ENCODE measurements at regions not wholly inside any gene's neighbourhood (a gene's known extent, or its start where the extent isn't known, plus 50 kb on each side); places are given as distances from the start of the nearest gene placed in this dataset.

DNA sequence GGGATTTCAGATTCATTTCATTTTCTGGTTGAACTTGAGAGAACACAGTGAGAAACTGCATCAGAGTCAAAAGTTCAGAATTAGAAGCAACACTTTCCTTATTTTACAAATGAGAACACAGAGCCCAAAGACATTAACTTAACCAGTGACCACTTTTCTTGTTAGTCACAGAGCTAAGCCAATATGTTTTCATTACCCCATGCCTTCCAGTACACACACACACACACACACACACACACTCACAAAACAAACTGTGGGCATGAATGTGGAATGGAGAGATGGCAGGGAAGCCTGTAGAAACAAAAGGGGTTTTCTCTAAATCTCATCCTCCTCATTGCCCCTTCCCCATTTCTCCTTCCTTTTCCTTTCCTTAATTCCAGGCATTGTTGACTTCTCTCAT is 267.4 kb upstream of the GADL1 start:
- no peak for ATAC-seq (ENCODE audit: low read depth)
- DNase-seq, result no peak
- H3K27ac Mint-ChIP-seq, result no peak overlapping the region
- H3K36me3 Mint-ChIP-seq, result peaks cover 1% of the 10 kb centered on the region
- POLR2A ChIA-PET, result no interaction called here
- peaks cover 2% of the 10 kb centered on the region for H3K9me3 Mint-ChIP-seq
- no peak overlapping the region for H3K4me3 Mint-ChIP-seq
- H3K4me1 Mint-ChIP-seq, result peaks cover 1% of the 10 kb centered on the region
- H3K27me3 Mint-ChIP-seq, result no peaks in the 10 kb centered on the region

DNA sequence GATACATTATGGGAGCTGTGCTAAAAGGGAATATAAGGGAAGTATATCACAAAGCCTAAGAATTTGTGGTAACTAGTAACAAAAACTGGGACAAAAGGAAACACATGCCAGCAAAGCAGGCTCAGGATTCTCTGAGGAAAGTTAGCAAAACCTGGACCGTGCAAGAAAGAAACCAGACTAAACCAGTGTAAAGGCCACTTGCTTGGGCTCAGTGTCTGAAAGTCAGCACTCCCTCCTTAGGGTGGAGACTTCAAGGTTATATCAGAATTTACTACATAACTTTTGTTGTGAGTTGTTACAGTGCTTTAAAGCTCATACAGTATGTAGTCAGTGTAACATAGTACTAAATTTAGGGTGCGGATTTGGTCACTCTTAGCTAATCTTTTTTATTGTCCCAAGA is 269.9 kb upstream of the GADL1 start:
- POLR2A ChIA-PET, result no interaction called here
- Mint-ChIP-seq H3K4me3 (no peak overlapping the region), H3K36me3 (peaks cover 1% of the 10 kb centered on the region), H3K9me3 (no peaks in the 10 kb centered on the region), H3K27me3 (no peaks in the 10 kb centered on the region), H3K27ac (no peak overlapping the region), H3K4me1 (no peaks in the 10 kb centered on the region)
- ATAC-seq (ENCODE audit: low read depth) (no peak), DNase-seq (no peak)

DNA sequence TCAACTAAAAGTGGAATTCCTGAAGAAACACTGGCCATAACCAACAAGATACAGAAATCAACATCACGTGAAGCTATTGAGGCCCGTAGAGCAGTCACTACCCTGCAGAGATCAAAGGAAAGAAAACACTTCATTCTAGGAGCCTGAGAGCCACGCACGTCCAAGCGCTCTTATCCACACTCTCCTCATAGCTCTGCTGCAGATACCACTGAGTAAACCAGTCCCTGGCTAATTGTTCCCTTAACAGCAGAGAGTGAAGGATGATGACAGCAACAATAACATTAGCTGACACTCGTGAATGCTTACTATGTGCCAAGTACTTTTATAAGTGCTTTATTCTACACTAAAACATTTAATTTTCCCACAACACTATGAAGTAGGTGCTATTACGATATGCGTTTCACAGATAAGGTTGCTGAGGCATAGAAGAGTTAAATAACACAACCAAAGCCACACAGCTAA is 271.0 kb upstream of the GADL1 start:
- ATAC-seq (ENCODE audit: low read depth) (no peak), DNase-seq (no peak)
- H3K4me3 Mint-ChIP-seq, result no peak overlapping the region
- H3K36me3 Mint-ChIP-seq, result peaks cover 1% of the 10 kb centered on the region
- H3K27me3 Mint-ChIP-seq, result no peaks in the 10 kb centered on the region
- H3K4me1 Mint-ChIP-seq, result no peaks in the 10 kb centered on the region
- no peak overlapping the region for H3K27ac Mint-ChIP-seq
- H3K9me3 Mint-ChIP-seq, result no peaks in the 10 kb centered on the region
- POLR2A ChIA-PET, result no interaction called here

DNA sequence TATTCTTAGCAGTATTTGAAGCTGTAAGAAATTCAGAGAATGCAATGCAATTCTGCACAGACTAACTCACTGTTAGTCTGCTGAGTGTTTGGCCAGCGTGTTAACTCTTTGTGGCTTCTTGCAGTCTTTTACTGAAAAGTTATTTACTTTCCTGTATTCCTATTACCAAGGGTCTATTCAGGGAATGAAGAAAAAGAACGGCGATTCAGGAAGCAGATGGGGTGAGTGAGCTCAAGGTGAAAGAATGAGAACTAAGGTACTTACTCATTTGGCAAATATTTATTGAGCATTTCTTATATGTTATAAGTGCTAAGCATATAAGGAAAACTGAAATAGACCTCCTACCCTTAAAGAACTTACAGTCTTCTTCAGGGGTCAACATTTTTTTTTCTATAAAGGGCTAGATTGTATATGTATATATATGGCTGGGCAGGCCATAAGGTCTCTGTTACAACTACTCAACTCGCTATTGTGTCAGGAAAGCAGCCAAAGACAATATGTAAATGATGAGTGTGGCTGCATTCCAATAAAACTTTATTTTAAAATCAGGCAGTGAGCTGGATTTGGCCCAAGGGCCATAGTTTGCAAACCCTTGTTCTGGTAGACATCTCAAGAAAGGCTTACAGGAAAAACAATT is 271.9 kb upstream of the GADL1 start:
- ATAC-seq (ENCODE audit: low read depth) (no peak), DNase-seq (no peak)
- no peak overlapping the region for H3K4me3 Mint-ChIP-seq
- H3K9me3 Mint-ChIP-seq, result peaks cover 1% of the 10 kb centered on the region
- peaks cover 1% of the 10 kb centered on the region for H3K36me3 Mint-ChIP-seq
- no peaks in the 10 kb centered on the region for H3K27me3 Mint-ChIP-seq
- no peaks in the 10 kb centered on the region for H3K4me1 Mint-ChIP-seq
- H3K27ac Mint-ChIP-seq, result no peak overlapping the region
- POLR2A ChIA-PET, result interaction anchor here (0.6 kb wide), 1 partner anchor 1004 kb away, joined by 3 read pairs; no protein-coding TSS in a partner anchor

DNA sequence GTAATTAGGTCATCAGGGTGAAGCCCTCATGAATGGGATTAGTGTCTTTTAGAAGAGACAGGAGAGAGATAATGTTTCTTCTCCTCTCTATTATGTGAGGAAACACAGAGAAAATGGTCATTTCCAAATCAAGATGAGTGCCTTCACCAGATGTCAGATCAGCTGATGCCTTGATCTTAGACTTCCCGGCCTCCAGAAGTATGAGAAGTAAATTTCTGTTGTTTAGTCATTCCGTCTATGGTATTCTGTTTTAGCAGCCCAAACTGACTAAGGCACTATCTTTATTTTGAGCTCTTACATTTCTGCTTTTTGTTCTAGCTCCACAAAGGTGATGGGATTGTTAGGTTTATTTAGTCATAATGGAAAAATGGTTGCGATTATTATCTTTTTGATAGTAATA is 273.2 kb upstream of the GADL1 start:
- Mint-ChIP-seq H3K4me3 (no peak overlapping the region), H3K36me3 (peaks cover 4% of the 10 kb centered on the region), H3K27me3 (no peaks in the 10 kb centered on the region), H3K27ac (no peak overlapping the region), H3K9me3 (peaks cover 3% of the 10 kb centered on the region), H3K4me1 (no peaks in the 10 kb centered on the region)
- ATAC-seq (ENCODE audit: low read depth) (no peak), DNase-seq (no peak)
- POLR2A ChIA-PET, result no interaction called here

DNA sequence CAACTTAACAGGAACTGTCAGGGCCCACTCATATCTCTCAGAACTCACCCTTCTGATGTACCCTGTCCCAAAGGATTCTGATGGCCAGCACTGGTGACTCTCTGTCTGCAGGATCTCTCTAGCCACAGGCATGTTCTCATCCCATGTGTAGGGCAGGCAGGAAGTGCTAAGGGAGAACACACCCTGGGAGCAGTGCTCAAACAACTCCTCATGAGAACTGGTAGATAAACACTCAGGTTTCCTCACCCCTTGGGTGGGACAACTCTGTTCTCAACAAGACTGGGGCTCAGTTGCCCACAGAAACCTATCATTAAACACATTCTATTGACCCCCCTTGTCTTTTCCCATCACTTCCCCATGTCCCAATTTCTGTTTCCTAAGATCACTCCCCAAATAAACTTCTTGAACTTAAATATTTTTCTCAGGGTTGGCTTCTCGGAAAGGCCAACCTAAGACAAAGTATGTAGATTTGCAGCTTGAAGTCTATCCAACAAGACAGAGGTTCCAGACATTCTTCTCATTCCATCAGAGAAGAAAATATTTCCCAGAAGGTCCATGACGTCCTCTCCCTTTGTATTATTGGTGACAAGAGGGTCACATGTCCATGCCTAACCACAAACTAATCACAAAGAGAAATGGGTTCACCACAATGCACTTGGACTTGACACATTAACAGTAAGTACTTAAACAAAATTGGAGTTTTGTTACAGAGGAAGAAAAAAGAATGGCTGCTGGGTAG is 276.6 kb upstream of the GADL1 start:
- POLR2A ChIA-PET, result no interaction called here
- H3K9me3 Mint-ChIP-seq, result peaks cover 5% of the 10 kb centered on the region
- no peaks in the 10 kb centered on the region for H3K27me3 Mint-ChIP-seq
- no peaks in the 10 kb centered on the region for H3K4me1 Mint-ChIP-seq
- ATAC-seq (ENCODE audit: low read depth) (no peak), DNase-seq (no peak)
- H3K36me3 Mint-ChIP-seq, result peaks cover 3% of the 10 kb centered on the region
- no peak overlapping the region for H3K27ac Mint-ChIP-seq
- H3K4me3 Mint-ChIP-seq, result no peak overlapping the region

DNA sequence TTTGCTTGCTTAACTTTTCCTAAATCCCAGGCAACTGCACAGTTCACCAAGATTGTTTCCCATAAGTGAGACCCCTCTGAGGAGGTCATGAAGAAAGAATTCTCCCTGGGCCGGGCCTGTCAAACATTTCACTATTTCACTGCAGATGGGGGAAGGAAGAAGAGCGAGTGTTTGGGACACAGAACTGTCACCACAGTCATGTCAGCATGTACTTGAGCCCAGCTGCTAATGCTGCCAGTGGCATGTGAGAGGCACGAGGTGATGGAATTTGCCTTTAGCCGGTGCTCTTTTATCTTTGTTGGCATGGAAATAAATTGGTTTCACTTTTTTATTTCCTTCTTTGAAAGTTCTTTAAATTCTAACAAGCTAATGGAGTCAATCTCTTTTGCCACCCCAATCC is 277.9 kb upstream of the GADL1 start:
- H3K4me3 Mint-ChIP-seq, result no peak overlapping the region
- no peaks in the 10 kb centered on the region for H3K4me1 Mint-ChIP-seq
- H3K27ac Mint-ChIP-seq, result no peak overlapping the region
- ATAC-seq (ENCODE audit: low read depth) (no peak), DNase-seq (no peak)
- POLR2A ChIA-PET, result no interaction called here
- H3K36me3 Mint-ChIP-seq, result peaks cover 3% of the 10 kb centered on the region
- no peaks in the 10 kb centered on the region for H3K27me3 Mint-ChIP-seq
- peaks cover 5% of the 10 kb centered on the region for H3K9me3 Mint-ChIP-seq

DNA sequence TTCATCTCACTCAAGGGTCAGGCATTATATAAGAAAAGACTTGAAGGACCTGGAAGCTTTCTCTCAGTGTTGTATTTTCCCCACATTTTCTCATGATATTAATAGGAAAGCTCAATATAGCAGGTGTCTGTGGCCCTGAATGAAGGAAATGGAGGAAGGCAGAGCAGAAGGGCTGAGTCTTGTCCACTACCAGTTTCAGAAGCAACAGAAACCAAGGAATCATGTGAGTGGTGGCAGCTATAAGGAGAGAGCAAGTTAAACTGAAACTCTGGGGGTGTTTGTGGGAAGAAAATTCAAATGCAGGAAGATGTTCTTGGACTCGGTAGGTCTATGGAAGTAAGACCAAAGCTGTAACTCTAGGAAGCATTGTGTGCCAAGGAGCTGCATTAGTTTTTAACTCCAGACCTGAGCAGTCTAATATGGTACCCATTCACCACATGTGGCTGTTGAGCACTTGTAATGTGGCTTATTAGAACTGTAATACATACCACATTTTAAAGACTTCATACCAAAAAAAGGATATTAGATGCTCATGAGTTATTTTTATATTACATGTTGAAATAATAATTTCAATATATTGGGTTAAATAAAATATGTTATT is 278.8 kb upstream of the GADL1 start:
- peaks cover 5% of the 10 kb centered on the region for H3K9me3 Mint-ChIP-seq
- POLR2A ChIA-PET, result no interaction called here
- no peaks in the 10 kb centered on the region for H3K27me3 Mint-ChIP-seq
- no peak overlapping the region for H3K27ac Mint-ChIP-seq
- H3K4me1 Mint-ChIP-seq, result no peaks in the 10 kb centered on the region
- H3K4me3 Mint-ChIP-seq, result no peak overlapping the region
- DNase-seq (no peak), ATAC-seq (ENCODE audit: low read depth) (no peak)
- H3K36me3 Mint-ChIP-seq, result peaks cover 3% of the 10 kb centered on the region

DNA sequence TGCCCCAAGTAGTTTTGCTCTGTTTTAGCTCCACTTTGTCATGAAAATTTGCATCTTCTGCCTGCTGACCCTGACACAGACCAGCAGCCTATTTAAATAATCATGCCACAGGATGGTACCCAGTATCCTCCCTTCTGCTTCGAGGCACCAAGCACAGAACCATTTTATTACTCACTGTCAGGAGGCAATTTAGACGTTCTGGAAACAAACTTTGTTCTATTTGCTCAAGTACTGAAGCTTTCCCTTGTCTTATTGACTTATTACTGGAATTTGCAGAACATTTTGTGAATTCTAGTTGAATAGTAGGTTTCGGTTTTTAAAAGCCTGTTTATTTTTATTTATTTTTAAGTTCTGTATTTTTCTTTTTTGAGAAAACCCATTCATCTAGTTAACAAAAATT is 279.6 kb upstream of the GADL1 start:
- ATAC-seq (ENCODE audit: low read depth) (no peak), DNase-seq (no peak)
- Mint-ChIP-seq H3K27ac (no peak overlapping the region), H3K9me3 (peaks cover 5% of the 10 kb centered on the region), H3K27me3 (no peaks in the 10 kb centered on the region), H3K4me1 (peaks cover 1% of the 10 kb centered on the region), H3K4me3 (no peak overlapping the region), H3K36me3 (peaks cover 3% of the 10 kb centered on the region)
- POLR2A ChIA-PET, result no interaction called here

DNA sequence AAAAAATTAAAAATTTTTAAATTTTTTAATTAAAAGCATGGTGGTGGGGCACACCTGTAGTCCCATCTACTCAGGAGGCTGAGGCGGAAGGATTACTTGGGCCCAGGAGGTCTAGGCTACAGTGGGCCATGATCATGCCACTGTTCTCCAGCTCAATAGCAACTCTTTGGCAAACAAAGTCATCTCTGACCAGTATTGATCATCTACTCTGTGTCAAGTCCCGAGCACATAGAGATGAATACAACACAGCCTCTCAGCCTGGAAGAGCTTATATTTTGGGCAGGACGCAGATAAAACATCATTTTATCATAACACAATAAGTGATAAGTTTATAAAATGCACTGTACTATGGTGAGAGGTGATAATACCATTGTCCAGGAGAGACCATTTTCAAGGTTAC is 281.6 kb upstream of the GADL1 start:
- no peak overlapping the region for H3K27ac Mint-ChIP-seq
- no peaks in the 10 kb centered on the region for H3K27me3 Mint-ChIP-seq
- ATAC-seq (ENCODE audit: low read depth) (no peak), DNase-seq (no peak)
- H3K4me3 Mint-ChIP-seq, result no peak overlapping the region
- H3K4me1 Mint-ChIP-seq, result peaks cover 1% of the 10 kb centered on the region
- peaks cover 3% of the 10 kb centered on the region for H3K36me3 Mint-ChIP-seq
- H3K9me3 Mint-ChIP-seq, result peaks cover 7% of the 10 kb centered on the region
- POLR2A ChIA-PET, result no interaction called here

DNA sequence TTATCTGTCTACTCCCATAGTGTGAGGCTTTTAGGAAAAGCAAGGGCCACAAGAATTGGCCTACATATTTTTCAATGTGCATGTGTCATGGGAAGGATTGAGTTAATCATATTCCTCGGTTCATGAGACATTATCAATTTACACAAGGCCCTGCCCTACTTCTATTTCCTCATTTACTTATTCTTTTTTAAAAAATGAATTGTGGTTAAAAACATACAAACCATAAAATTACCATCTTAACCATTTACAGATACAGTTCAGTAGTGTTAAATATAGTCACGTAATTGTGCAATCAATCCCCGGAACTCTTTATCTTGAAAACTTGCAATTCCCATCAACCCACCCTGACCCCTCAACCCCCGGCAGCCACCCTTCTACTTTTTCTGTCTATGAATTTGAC is 284.0 kb upstream of the GADL1 start:
- no peak for DNase-seq
- H3K27me3 Mint-ChIP-seq, result no peaks in the 10 kb centered on the region
- no peak overlapping the region for H3K27ac Mint-ChIP-seq
- no peak overlapping the region for H3K4me3 Mint-ChIP-seq
- H3K36me3 Mint-ChIP-seq, result no peaks in the 10 kb centered on the region
- H3K4me1 Mint-ChIP-seq, result peaks cover 1% of the 10 kb centered on the region
- ATAC-seq (ENCODE audit: low read depth), result no peak
- peaks cover 5% of the 10 kb centered on the region for H3K9me3 Mint-ChIP-seq
- POLR2A ChIA-PET, result no interaction called here

DNA sequence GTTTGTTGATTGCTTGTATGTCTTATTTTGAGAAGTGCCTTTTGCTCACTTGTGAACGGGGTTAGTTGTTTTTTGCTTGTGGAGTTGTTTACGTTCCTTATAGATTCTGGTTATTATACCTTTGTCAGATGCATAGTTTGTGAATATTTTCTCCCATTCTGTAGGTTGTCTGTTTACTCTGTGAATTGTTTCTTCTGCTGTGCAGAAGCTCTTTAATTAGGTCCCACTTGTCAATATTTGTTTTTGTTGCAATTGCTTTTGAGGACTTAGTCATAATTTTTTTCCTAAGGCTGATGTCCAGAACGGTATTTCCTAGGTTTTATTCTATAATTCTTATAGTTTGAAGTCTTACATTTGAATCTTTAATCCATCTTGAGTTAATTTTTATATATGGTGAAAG is 285.3 kb upstream of the GADL1 start:
- Mint-ChIP-seq H3K36me3 (no peaks in the 10 kb centered on the region), H3K27me3 (no peaks in the 10 kb centered on the region), H3K4me3 (no peak overlapping the region)

DNA sequence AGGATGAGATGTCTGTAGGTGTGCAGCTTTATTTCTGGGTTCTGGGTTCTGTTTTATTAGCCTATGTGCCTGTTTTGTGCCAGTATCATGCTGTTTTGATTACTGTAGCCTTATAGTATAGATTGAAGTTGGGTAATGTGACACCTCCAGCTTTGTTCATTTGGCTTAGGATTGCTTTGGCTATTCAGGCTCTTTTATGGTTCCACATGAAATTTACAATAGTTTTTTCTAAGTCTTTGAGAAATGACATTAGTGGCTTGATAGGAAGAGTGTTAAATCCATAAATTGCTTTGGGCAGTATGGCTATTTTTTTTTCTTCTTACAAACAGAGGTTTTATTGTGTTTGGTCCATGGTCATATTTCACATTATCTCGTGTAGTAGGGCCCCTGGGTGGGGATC is 285.8 kb upstream of the GADL1 start:
- Mint-ChIP-seq H3K36me3 (no peaks in the 10 kb centered on the region), H3K27me3 (no peaks in the 10 kb centered on the region), H3K4me3 (no peak overlapping the region), H3K27ac (no peak overlapping the region), H3K4me1 (peaks cover 1% of the 10 kb centered on the region), H3K9me3 (peaks cover 4% of the 10 kb centered on the region)
- ATAC-seq (ENCODE audit: low read depth) (no peak), DNase-seq (no peak)
- POLR2A ChIA-PET, result no interaction called here

More for the DNA sequence above, 285.3 kb upstream of the GADL1 start:
- ATAC-seq (ENCODE audit: low read depth) (no peak), DNase-seq (no peak)
- Mint-ChIP-seq H3K4me1 (peaks cover 1% of the 10 kb centered on the region), H3K9me3 (peaks cover 4% of the 10 kb centered on the region), H3K27ac (no peak overlapping the region)
- POLR2A ChIA-PET, result no interaction called here

DNA sequence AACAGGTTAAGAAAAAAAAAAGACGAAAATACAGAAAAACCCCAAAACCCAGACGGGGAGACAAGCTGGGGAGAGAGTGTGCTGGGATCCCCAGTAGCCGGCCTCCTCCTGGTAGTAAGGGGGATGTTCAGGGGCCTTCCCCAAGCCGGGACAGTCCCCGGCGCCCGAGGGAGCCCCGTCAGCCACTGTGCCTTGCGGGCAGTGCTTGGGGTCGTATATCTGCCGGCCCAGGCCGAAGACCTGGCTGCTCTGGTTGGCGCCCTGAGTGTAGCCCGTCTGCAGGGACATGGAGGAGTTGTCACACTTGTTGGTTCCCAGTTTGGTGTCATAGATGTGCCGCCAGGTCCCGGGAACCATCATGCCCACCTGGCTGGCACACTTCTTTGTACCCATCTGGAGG is 287.2 kb upstream of the GADL1 start:
- peaks cover 4% of the 10 kb centered on the region for H3K9me3 Mint-ChIP-seq
- no peak for ATAC-seq (ENCODE audit: low read depth)
- no peak for DNase-seq
- POLR2A ChIA-PET, result no interaction called here
- H3K36me3 Mint-ChIP-seq, result no peaks in the 10 kb centered on the region
- H3K27me3 Mint-ChIP-seq, result no peaks in the 10 kb centered on the region
- peaks cover 1% of the 10 kb centered on the region for H3K4me1 Mint-ChIP-seq
- H3K4me3 Mint-ChIP-seq, result no peak overlapping the region
- no peak overlapping the region for H3K27ac Mint-ChIP-seq
